OCI-LY7 (cell line): ENCODE measurements at regions not wholly inside any gene's neighbourhood (a gene's known extent, or its start where the extent isn't known, plus 50 kb on each side); places are given as distances from the start of the nearest gene placed in this dataset.

Experiments
- BruUV-seq: library from RNA; stranded (reverse); fragments of 400-500 nt; replicated peaks from 2 replicates; lab custom pipeline; 2021; lab: Mats Ljungman, UMichigan
- CTCF ChIA-PET: fragments of 300-600 bp; sonication (Branson Sonifier 250); formaldehyde crosslinking; loops from one replicate; lab custom pipeline; 2022; ENCODE audit warnings: antibody characterized with exemption; ENCODE audit not compliant: unreplicated experiment; lab: Charles Lee
- POLR2A ChIA-PET: fragments of 300-600 bp; sonication (Branson Sonifier 250); formaldehyde crosslinking; loops from one replicate; lab custom pipeline; 2022; ENCODE audit warnings: antibody characterized with exemption; lab: Charles Lee
- DNase-seq: peaks from one replicate; pipeline ENCODE4 v3.0.0-alpha.2; 2015; ENCODE audit warnings: low spot score
- H2AFZ ChIP-seq: fragments of 200-600 bp; sonication (generic), shearing (Covaris generic); 2 replicates; pipeline ENCODE4 v1.6.1; 2014; ENCODE audit warnings: mild to moderate bottlenecking, antibody characterized with exemption, low read length, moderate library complexity
- H3K27ac ChIP-seq: fragments of 200-600 bp; sonication (generic); 2 replicates; pipeline ENCODE4 v1.5.1; 2014; ENCODE audit warnings: mixed run types, low read depth, mild to moderate bottlenecking, moderate library complexity, low read length, inconsistent platforms; ENCODE audit not compliant: poor library complexity, severe bottlenecking
- H3K36me3 ChIP-seq: fragments of 200-600 bp; sonication (generic); 2 replicates; pipeline ENCODE4 v1.6.1; 2014; ENCODE audit warnings: mild to moderate bottlenecking, antibody characterized with exemption, low read length, moderate library complexity, mixed read lengths; ENCODE audit not compliant: insufficient read depth
- H3K4me1 ChIP-seq: fragments of 200-600 bp; sonication (generic); 2 replicates; pipeline ENCODE4 v1.5.1; 2014; ENCODE audit warnings: mild to moderate bottlenecking, low read length; ENCODE audit not compliant: insufficient read depth, poor library complexity, severe bottlenecking
- H3K4me2 ChIP-seq: fragments of 200-600 bp; sonication (generic); 2 replicates; pipeline ENCODE4 v1.6.1; 2014; ENCODE audit warnings: mild to moderate bottlenecking, low read length
- H3K4me3 ChIP-seq: fragments of 200-600 bp; sonication (generic); 2 replicates; pipeline ENCODE4 v1.5.1; 2014; ENCODE audit warnings: mild to moderate bottlenecking, low read depth, low read length; ENCODE audit not compliant: poor library complexity, severe bottlenecking
- H3K79me2 ChIP-seq: fragments of 200-600 bp; sonication (generic); 2 replicates; pipeline ENCODE4 v1.6.1; 2016; ENCODE audit warnings: low read depth, mild to moderate bottlenecking, low read length, moderate library complexity, mixed read lengths; ENCODE audit not compliant: insufficient read depth
- H3K9me2 ChIP-seq: fragments of 200-600 bp; sonication (generic); 2 replicates; pipeline ENCODE4 v1.6.1; 2016; ENCODE audit warnings: mild to moderate bottlenecking, low read length, mixed read lengths; ENCODE audit not compliant: insufficient read depth
- H3K9me3 ChIP-seq: fragments of 200-600 bp; sonication (generic); 2 replicates; pipeline ENCODE4 v1.6.1; 2014; ENCODE audit warnings: mild to moderate bottlenecking, mixed run types, low read length, mixed read lengths
- H4K20me1 ChIP-seq: fragments of 200-600 bp; sonication (generic); 2 replicates; pipeline ENCODE4 v1.6.1; 2014; ENCODE audit warnings: mild to moderate bottlenecking, antibody characterized with exemption, low read length, moderate library complexity, mixed read lengths; ENCODE audit not compliant: insufficient read depth
- EZH2phosphoT487 ChIP-seq: fragments of 200-600 bp; sonication (generic); IDR thresholded peaks from 2 replicates; pipeline ENCODE4 v1.6.1; 2018; ENCODE audit warnings: low read depth, borderline replicate concordance, mild to moderate bottlenecking, mixed run types, antibody characterized with exemption, low read length, moderate library complexity, mixed read lengths
- intact Hi-C: fragments of 100-400 bp; cut with micrococcal nuclease; formaldehyde crosslinking; loops from one replicate; pipeline ENCODE4 v1.10.0; 2022; ENCODE audit not compliant: unreplicated experiment
- TF ChIP-seq, protein P1 (sequence below): fragments of 200-600 bp; sonication (generic); conservative IDR thresholded peaks from 2 replicates; pipeline ENCODE4 v1.5.1; 2014; ENCODE audit warnings: mild to moderate bottlenecking, antibody characterized with exemption, low read length, moderate library complexity, mixed read lengths

DNA sequence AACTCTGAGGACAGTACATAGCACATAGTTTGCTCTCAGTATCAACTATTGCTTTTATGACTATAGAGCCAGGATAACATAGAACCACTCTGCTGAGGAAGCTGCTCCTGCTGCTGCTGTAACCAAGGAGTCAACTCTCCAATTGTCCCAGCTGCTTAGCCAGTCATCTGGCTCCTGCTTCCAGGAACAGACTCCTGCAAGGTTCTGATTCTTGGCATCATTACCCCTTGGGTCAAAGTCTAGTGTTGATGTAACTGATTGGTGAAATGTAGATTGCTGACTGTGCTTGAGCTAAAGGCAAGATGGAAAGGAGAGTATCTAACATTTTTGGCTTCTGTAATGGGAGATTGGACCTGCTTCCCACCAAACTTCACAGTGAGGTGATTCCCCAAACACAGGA, 261.9 kb upstream of the FSHR start:
- intact Hi-C loops: no loop called here
- POLR2A ChIA-PET: no interaction called here
- no TSS peak for BruUV-seq

DNA sequence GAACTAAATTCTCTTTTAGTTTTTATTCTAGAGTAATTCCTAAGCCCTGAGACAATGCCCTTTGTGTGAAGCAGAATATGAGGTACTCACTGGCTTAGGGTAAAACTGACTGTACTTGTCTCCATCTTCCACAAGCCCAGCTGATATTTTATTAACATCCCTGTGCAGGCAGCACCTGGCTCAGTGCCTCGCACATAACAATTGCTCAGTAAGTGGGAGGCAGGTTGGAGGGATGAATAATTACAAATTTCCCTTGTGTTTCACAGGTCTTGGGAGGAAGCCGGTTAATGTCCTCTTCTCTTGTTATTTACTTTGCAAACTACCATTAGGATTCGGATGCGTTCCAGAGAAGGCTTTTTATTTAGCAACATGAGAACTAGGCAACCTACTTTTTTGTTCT, 249.8 kb upstream of the FSHR start:
- H3K4me1 ChIP-seq: no peaks in the 10 kb centered on the region

More for the DNA sequence above, 261.9 kb upstream of the FSHR start:
- no peak overlapping the region for H3K4me3 ChIP-seq
- no peaks in the 10 kb centered on the region for H3K9me2 ChIP-seq
- H3K9me3 ChIP-seq: no peaks in the 10 kb centered on the region
- H3K36me3 ChIP-seq: no peaks in the 10 kb centered on the region
- TF ChIP-seq, protein P1, sequence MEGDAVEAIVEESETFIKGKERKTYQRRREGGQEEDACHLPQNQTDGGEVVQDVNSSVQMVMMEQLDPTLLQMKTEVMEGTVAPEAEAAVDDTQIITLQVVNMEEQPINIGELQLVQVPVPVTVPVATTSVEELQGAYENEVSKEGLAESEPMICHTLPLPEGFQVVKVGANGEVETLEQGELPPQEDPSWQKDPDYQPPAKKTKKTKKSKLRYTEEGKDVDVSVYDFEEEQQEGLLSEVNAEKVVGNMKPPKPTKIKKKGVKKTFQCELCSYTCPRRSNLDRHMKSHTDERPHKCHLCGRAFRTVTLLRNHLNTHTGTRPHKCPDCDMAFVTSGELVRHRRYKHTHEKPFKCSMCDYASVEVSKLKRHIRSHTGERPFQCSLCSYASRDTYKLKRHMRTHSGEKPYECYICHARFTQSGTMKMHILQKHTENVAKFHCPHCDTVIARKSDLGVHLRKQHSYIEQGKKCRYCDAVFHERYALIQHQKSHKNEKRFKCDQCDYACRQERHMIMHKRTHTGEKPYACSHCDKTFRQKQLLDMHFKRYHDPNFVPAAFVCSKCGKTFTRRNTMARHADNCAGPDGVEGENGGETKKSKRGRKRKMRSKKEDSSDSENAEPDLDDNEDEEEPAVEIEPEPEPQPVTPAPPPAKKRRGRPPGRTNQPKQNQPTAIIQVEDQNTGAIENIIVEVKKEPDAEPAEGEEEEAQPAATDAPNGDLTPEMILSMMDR: no peak
- no peak for TF ChIP-seq EZH2phosphoT487
- H4K20me1 ChIP-seq: no peaks in the 10 kb centered on the region
- no peak overlapping the region for H2AFZ ChIP-seq
- H3K4me2 ChIP-seq: no peak overlapping the region
- no peak for DNase-seq
- no peaks in the 10 kb centered on the region for H3K79me2 ChIP-seq
- H3K4me1 ChIP-seq: no peaks in the 10 kb centered on the region
- H3K27ac ChIP-seq: no peak overlapping the region
- CTCF ChIA-PET: no interaction called here

DNA sequence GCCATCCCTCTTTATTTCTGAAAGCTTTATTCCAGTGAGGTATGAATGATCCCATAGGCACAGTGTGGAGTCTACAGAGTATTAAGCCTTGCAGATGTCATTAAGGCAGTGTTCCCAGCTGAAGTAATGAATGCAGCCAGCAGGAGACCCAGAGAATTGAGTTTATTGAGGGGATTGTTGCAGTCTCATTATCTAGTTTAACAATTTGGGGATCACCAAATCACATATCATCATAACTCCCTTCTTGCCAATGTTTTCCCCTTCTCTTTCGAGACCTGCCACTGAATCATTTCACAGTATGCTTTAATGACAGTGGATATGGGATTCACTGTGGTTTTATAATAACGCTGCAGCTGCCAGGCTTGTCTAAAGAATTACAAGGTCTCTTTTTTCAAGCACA, 249.3 kb upstream of the FSHR start:
- no TSS peak for BruUV-seq
- no peaks in the 10 kb centered on the region for H3K79me2 ChIP-seq
- no peaks in the 10 kb centered on the region for H3K9me2 ChIP-seq
- no peaks in the 10 kb centered on the region for H3K36me3 ChIP-seq
- H3K4me1 ChIP-seq: no peaks in the 10 kb centered on the region
- no peak for DNase-seq
- no peak overlapping the region for H3K4me3 ChIP-seq
- no peaks in the 10 kb centered on the region for H4K20me1 ChIP-seq
- CTCF ChIA-PET: no interaction called here
- H3K9me3 ChIP-seq: no peaks in the 10 kb centered on the region
- intact Hi-C loops: no loop called here
- no peak overlapping the region for H3K27ac ChIP-seq
- POLR2A ChIA-PET: interaction anchor here (0.7 kb wide), 1 partner anchor 9 kb away, joined by 4 read pairs; no protein-coding TSS in a partner anchor
- H2AFZ ChIP-seq: no peak overlapping the region
- H3K4me2 ChIP-seq: no peak overlapping the region
- no peak for TF ChIP-seq EZH2phosphoT487
- TF ChIP-seq, protein P1: no peak

More for the DNA sequence above, 249.8 kb upstream of the FSHR start:
- H3K27ac ChIP-seq: no peak overlapping the region
- TF ChIP-seq, protein P1: no peak
- TF ChIP-seq EZH2phosphoT487: no peak
- no peak overlapping the region for H3K4me2 ChIP-seq
- no peaks in the 10 kb centered on the region for H3K79me2 ChIP-seq
- DNase-seq: no peak
- no peaks in the 10 kb centered on the region for H3K36me3 ChIP-seq
- H3K4me3 ChIP-seq: no peak overlapping the region
- no peaks in the 10 kb centered on the region for H3K9me2 ChIP-seq
- H3K9me3 ChIP-seq: no peaks in the 10 kb centered on the region
- no peak overlapping the region for H2AFZ ChIP-seq
- BruUV-seq: no TSS peak
- ChIA-PET POLR2A (interaction anchor here (0.7 kb wide), 1 partner anchor 10 kb away, joined by 4 read pairs; no protein-coding TSS in a partner anchor), CTCF (no interaction called here)
- intact Hi-C loops: no loop called here
- no peaks in the 10 kb centered on the region for H4K20me1 ChIP-seq
